RWPE2 (cell line): ENCODE measurements at regions not wholly inside any gene's neighbourhood (a gene's known extent, or its start where the extent isn't known, plus 50 kb on each side); places are given as distances from the start of the nearest gene placed in this dataset.

Experiments
- ATAC-seq: fragments of 200-7000 bp; cut with Tn5 transposase; 3 replicates; pipeline ENCODE4 v1.9.1; 2021; ENCODE audit warnings: low read depth
- DNase-seq: peaks from one replicate; pipeline ENCODE4 v3.0.0-alpha.2; 2020; ENCODE audit warnings: low spot score
- H3K27ac ChIP-seq: fragments of 450-650 bp; 2 replicates; pipeline ENCODE4 v1.5.1; 2017; ENCODE audit warnings: mild to moderate bottlenecking; ENCODE audit not compliant: poor library complexity, severe bottlenecking
- H3K27me3 ChIP-seq: fragments of 250-450 bp; sonication (Bioruptor Pico); 2 replicates; pipeline ENCODE4 v1.5.1; 2021; ENCODE audit warnings: mild to moderate bottlenecking, moderate library complexity; ENCODE audit not compliant: insufficient read depth, poor library complexity, severe bottlenecking
- H3K36me3 ChIP-seq: fragments of 250-450 bp; sonication (Bioruptor Pico); 2 replicates; pipeline ENCODE4 v1.5.1; 2020; ENCODE audit warnings: low read depth, mild to moderate bottlenecking, moderate library complexity
- H3K4me1 ChIP-seq: fragments of 250-450 bp; sonication (Bioruptor Pico); 2 replicates; pipeline ENCODE4 v1.5.1; 2021; ENCODE audit warnings: mild to moderate bottlenecking, moderate library complexity; ENCODE audit not compliant: insufficient read depth, poor library complexity, severe bottlenecking
- H3K4me3 ChIP-seq: fragments of 250-450 bp; sonication (Bioruptor Pico); 2 replicates; pipeline ENCODE4 v1.5.1; 2021; ENCODE audit warnings: mild to moderate bottlenecking, moderate library complexity; ENCODE audit not compliant: severe bottlenecking
- H3K9me3 ChIP-seq: fragments of 250-450 bp; sonication (Bioruptor Pico); 2 replicates; pipeline ENCODE4 v1.5.1; 2021; ENCODE audit warnings: mild to moderate bottlenecking, moderate library complexity; ENCODE audit not compliant: severe bottlenecking
- TF ChIP-seq, protein P1 (sequence below): fragments of 450-650 bp; IDR thresholded peaks from one replicate; pipeline ENCODE4 v1.5.1; 2017; ENCODE audit warnings: mild to moderate bottlenecking, moderate library complexity; ENCODE audit not compliant: poor library complexity, severe bottlenecking

DNA sequence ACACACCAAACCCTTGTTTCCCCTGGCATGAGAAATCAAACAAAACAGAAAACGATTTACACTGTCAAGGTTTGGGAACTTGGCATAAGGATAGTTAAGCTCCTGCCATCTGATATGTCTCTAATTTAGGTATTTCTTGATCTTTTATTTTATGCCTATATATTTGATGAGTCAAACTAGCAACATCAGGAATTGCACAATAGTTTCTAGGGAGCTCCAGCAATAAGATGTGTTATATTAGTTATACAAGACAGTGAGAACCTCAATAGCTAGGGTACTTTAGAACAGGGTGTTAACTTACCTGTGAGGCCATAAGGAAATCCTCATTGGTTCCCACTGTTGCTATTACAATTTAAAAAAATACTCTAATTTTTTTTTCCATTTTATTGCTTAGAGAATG lies 474.2 kb downstream of the GBA3 start:
- H3K4me3 ChIP-seq: no peak overlapping the region
- H3K36me3 ChIP-seq: no peaks in the 10 kb centered on the region
- H3K27me3 ChIP-seq: no peaks in the 10 kb centered on the region
- DNase-seq: no peak
- no peak for ATAC-seq
- no peak overlapping the region for H3K27ac ChIP-seq
- TF ChIP-seq, protein P1, sequence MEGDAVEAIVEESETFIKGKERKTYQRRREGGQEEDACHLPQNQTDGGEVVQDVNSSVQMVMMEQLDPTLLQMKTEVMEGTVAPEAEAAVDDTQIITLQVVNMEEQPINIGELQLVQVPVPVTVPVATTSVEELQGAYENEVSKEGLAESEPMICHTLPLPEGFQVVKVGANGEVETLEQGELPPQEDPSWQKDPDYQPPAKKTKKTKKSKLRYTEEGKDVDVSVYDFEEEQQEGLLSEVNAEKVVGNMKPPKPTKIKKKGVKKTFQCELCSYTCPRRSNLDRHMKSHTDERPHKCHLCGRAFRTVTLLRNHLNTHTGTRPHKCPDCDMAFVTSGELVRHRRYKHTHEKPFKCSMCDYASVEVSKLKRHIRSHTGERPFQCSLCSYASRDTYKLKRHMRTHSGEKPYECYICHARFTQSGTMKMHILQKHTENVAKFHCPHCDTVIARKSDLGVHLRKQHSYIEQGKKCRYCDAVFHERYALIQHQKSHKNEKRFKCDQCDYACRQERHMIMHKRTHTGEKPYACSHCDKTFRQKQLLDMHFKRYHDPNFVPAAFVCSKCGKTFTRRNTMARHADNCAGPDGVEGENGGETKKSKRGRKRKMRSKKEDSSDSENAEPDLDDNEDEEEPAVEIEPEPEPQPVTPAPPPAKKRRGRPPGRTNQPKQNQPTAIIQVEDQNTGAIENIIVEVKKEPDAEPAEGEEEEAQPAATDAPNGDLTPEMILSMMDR: no peak
- no peaks in the 10 kb centered on the region for H3K9me3 ChIP-seq
- H3K4me1 ChIP-seq: no peaks in the 10 kb centered on the region

DNA sequence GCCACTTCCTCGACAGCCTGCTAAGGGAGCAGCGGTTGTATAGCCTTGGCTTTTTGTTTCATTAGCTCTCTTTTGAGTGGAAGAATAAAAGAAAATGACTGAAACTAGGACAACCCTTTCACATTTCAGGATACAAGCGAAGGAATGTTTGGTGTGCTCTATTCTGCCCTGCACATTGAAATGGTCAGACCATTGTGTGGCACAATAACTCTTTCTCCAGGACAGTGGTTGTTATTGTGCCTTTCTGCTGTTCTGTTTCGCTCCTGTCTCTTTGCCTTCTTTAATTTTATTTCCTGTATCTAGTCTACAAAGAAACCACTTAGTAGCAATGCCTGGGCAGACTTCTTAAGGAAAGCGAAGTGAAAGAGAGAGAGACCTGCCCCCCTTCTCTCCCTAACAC lies 473.7 kb downstream of the GBA3 start:
- TF ChIP-seq, protein P1: no peak
- DNase-seq (no peak), ATAC-seq (no peak)
- H3K27me3 ChIP-seq: no peaks in the 10 kb centered on the region
- H3K4me1 ChIP-seq: no peaks in the 10 kb centered on the region
- H3K36me3 ChIP-seq: no peaks in the 10 kb centered on the region
- H3K4me3 ChIP-seq: no peak overlapping the region
- no peak overlapping the region for H3K27ac ChIP-seq
- H3K9me3 ChIP-seq: no peaks in the 10 kb centered on the region

DNA sequence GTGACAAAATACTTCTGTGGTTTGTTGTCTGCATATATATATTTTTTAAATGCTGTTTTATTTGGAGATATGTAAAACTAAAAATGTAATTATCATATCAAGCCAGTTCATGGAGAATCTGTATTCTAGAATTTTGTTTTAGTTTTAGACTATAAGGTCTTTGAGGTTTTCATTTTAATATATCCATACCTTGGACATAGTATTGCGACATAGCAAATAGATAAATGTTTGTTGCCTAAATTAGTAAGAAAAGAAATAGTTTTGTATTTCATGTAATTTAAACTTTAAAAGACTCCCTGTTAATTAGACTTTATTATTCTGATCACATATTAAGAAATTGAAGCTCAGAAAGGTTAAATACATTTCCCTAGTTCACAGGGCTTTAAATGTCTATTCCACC lies 472.9 kb downstream of the GBA3 start:
- no peak for DNase-seq
- H3K27ac ChIP-seq: no peak overlapping the region
- TF ChIP-seq, protein P1: no peak

DNA sequence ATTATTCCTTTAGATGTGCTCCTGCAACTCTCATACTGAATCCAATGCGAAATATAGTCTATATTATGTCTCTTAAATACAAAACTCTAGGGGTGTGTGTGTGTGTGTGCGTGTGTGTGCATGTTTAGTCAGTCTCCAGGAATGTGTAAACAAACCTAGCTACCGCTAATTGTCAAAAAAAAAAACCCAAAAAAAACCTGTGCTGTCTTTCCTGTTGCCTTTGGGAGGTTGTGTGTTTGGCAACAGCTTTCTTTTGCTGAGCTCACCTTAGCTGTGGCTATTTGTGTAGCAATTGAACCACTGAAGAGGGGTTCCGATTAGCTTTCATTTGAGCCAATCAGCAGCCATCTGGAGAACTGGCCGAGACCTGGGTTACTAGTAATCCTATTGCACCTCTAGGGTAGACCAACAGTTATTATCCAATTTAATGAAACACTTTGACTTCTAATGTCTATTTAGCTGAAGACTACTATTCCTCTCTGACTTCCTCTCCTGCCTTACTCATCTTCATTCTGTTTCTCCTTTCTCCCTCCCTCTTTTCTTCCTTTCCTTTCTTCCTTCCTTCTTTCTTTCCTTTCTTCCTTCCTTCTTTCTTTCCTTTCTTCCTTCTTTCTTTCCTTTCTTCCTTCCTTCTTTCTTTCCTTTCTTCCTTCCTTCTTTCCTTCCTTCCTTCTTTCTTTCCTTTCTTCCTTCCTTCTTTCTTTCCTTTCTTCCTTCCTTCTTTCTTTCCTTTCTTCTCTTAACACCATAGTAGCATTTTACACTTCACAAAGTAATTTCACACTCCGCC lies 471.1 kb downstream of the GBA3 start:
- Histone ChIP-seq H3K9me3 (no peaks in the 10 kb centered on the region), H3K27me3 (no peaks in the 10 kb centered on the region), H3K36me3 (no peaks in the 10 kb centered on the region), H3K4me3 (no peak overlapping the region), H3K4me1 (no peaks in the 10 kb centered on the region), H3K27ac (no peak overlapping the region)
- DNase-seq (no peak), ATAC-seq (0 out of 3 replicates have a peak, but pooled peaks have one; percentile 29)
- TF ChIP-seq, protein P1: no peak

More for the DNA sequence above, 472.9 kb downstream of the GBA3 start:
- Histone ChIP-seq H3K36me3 (no peaks in the 10 kb centered on the region), H3K27me3 (no peaks in the 10 kb centered on the region), H3K4me3 (no peak overlapping the region), H3K9me3 (no peaks in the 10 kb centered on the region), H3K4me1 (no peaks in the 10 kb centered on the region)
- ATAC-seq: no peak

DNA sequence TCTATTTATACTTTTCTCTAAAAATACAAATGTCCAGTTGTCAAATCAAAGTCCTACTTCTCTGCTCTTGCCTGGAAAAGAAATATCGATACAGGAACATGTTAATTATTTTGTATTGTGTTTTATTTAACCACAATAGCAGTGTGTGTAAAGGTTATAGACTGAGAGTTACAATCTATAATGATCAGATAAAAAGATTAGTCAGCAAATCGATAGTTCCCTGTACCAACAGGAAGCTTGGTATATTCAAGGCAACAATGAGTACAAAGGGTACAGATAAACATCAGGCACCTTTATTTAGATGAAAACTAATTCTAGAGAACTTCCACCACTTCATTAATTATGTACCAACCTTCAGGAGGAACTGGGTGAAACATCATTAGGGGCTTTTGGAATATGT lies 469.5 kb downstream of the GBA3 start:
- no peak for DNase-seq
- H3K9me3 ChIP-seq: no peaks in the 10 kb centered on the region
- H3K4me3 ChIP-seq: no peak overlapping the region
- no peaks in the 10 kb centered on the region for H3K4me1 ChIP-seq
- TF ChIP-seq, protein P1: no peak
- no peaks in the 10 kb centered on the region for H3K36me3 ChIP-seq
- no peaks in the 10 kb centered on the region for H3K27me3 ChIP-seq
- ATAC-seq: no peak
- no peak overlapping the region for H3K27ac ChIP-seq
